GM18867 (cell line): ENCODE measurements at regions not wholly inside any gene's neighbourhood (a gene's known extent, or its start where the extent isn't known, plus 50 kb on each side); places are given as distances from the start of the nearest gene placed in this dataset.

Source experiments
- ATAC-seq: cut with Tn5 transposase; IDR thresholded peaks from one replicate; pipeline ENCODE4 v1.9.1; 2021; ENCODE audit warnings: mild to moderate bottlenecking, moderate library complexity; ENCODE audit not compliant: unreplicated experiment

DNA sequence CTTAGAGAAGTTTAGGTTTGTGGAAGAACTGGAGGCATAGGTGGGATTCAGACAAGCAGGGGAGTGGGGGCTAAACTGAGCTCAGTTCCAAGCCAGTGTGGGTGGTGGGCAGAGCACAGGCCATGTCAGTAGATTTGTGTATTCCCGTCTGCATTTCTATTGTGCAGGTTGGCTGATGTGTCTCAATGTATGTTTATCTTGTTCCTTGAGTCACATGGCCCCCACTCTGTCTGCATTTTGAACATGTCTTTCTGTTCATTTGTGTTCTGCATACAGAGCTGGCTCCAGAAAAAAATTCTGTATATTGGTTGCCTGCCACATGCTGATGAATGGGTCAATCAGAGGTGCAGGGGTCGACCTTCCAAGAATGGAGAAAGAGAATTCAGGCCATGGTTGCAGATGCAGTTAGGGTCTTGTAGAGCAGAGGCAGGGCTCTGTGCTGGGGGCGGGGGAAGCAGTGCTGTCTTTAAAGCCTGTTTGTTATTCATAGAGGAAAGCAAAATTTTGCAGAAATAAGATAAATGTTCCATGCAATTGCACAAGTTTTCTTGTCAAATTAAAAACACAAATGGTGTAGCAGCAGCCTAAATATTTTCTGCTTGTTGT is 166.7 kb downstream of the CDH26 start:
- no peak for ATAC-seq

GRCh38 chr20:60125513-60125912 is 167.3 kb downstream of the CDH26 start:
- ATAC-seq = no peak

DNA sequence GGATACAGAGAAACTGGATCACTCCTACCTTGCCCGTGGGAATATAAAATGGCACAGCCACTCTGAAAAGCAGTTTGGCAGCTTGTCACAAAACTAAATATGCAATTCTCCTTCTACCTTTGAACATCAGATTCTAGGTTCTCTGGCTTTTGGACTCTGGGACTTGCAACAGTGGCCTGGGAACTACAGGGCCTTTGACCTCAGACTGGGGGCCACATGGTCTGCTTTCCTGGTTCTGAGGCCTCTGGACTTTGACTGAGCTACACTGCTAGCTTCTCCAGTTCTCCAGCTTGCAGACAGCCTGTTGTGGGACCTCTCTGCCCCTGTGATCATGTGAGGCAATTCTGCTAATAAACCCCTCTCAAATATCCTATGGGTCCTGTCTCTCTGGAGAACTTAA is 168.8 kb downstream of the CDH26 start:
- ATAC-seq = no peak

DNA sequence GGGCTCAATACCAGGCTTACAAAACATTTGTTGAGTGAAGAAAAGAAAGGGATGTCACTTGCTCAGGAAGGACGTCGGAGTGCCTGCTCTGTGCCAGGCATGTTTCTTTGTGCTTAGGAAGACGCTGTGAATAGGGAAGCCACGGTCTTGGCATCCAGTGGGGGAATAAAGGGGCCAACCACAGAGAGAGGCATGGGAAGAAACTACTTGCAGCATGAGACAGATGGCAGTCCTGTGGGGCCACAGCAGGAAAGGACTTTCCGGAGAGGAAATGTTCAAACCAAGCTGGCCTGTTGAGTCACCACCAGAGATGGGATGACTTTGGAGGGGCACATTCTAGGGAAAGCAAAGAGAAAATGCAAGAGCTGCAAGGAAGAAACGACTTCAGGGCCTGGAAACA is 173.2 kb downstream of the CDH26 start:
- no peak for ATAC-seq

DNA sequence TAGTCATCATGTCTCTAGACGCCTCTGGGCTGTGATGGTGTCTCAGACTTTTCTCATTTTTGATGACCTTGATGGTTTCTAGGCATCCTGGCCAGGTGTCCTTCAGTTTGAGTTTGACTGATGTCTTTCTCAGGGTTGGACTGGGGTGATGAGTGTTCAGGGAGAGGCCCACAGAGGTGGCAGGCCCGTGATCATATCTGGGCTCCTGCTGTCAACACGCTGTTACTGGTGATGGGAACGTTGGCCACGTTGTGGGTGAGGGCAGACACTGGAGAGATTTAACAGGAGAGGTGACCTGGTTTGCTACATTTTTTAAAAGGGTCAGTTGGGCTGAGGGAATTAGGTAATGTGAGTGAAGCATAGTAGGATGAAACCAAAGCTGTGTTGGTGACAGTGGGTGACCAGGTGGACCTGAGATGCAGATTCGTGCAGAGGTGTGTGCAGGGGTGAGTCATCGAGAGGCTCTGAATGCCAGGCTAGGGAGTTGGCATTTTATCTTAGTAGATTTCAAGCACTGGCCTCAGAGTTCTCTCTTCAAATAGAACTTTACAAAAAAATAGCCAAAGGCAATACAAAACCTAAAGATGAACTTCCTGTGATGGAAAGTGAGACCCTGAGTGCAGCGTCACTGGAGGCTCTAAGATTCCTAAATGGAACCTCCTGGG is 174.1 kb downstream of the CDH26 start:
- ATAC-seq = no peak

- no peak for ATAC-seq
Observed at GRCh38 chr20:60132827-60133670, 174.8 kb downstream of the CDH26 start.

DNA sequence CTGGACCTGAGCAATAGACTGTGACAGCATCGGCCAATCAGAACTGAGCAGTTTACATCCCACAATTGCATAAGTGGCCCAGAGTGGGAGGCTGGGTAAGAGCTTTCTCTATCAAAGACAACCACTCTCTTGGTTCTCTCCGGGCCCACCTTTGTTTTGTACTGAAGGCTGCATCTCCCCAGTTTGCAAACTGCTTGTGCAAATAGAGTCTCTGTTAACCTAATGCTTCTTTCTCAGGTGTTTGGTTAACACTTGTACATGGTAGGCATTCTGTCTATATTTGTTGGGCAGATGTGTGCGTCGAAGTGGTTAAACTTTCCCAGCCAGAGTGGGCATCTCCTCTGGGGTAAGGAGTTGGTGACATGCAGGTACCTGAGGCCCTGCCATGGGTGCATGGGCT is 177.1 kb downstream of the CDH26 start:
- ATAC-seq = no peak

DNA sequence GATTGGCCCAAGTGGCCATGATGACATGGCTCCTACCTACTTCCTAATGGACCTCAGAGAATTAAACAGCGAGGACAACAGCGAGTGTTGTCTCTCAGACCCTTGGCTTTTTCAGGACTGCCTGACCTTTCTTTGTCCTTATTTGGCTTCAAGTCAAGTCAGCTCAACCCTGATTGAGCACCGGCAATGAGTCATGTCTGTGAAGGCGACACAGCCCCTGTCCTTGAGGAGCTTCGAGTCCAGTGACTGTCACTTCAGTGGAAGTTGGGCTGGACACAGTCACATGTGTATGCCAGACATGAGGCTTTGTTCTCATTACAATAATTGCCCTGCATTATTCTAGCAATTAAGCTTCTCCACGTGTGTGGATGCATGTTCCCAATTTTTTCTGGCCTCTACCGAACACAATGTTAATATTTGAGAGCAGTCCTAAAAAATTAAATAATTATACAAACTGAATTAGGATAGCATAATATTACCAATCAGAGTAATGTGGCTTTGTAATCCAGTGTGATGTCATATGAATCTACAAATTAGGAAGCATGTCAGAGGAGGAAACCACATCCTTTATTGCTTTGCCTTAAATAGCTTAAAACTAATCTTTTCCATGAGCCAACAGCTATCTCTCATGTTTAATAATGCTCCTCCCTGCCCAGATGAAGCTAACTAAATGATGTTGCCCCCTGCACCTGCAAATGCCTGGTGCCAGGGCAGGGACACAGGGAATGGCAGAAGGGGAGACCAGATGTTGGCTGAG is 178.6 kb downstream of the CDH26 start:
- no peak for ATAC-seq

- no peak for ATAC-seq
Observed at GRCh38 chr20:60137657-60138245, 179.5 kb downstream of the CDH26 start.

GRCh38 chr20:60138256-60139220 is 180.3 kb downstream of the CDH26 start:
- no peak for ATAC-seq

- ATAC-seq = no peak
Observed at GRCh38 chr20:60139663-60140446, 181.6 kb downstream of the CDH26 start.

- no peak for ATAC-seq
Observed at GRCh38 chr20:60142587-60142986, 184.4 kb downstream of the CDH26 start.

DNA sequence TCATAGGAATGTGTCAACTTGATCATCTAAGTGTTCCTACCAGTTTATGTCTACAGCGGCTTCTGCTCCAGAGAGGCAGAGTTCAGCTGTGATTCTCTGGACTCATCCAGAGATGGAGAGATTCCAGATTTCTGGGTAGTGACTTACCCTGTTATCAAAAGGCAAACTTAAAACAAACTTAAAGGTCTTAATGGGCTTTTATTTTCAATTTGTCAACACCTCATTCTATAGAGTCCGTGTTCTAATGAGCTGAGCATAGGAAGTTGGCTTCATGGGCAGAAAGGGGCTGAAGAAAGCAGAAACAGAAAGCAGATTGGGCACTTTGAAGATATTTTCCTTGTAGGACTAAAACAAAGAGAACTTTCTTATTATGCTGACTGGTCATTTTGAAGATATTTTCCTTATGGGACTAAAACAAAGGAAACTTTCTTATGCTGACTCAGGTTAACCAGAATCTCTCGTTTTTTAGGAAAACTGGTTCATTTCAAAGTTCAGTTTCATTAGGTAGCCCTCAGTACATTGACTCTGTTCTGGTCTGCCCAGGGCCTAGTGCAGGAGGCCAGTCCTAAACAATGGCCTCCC is 185.1 kb downstream of the CDH26 start:
- no peak for ATAC-seq

DNA sequence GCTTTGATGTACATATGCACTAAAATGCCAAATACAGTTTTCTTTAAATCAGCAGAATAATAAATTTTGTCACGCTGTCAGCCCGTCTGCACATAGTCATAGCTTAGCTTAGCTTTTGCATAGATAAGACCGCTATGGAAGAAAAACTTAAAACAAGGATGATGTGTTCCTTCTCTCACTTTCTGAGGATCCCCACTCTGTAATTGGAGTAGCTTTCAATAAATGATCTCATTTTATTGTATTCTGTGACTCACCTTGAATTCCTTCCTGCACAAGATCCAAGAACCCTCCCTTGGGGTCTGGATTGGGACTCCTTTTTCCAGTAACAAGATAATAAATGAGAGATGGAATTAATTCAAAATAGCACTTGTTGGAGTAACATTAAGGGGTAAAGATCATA is 186.2 kb downstream of the CDH26 start:
- no peak for ATAC-seq

DNA sequence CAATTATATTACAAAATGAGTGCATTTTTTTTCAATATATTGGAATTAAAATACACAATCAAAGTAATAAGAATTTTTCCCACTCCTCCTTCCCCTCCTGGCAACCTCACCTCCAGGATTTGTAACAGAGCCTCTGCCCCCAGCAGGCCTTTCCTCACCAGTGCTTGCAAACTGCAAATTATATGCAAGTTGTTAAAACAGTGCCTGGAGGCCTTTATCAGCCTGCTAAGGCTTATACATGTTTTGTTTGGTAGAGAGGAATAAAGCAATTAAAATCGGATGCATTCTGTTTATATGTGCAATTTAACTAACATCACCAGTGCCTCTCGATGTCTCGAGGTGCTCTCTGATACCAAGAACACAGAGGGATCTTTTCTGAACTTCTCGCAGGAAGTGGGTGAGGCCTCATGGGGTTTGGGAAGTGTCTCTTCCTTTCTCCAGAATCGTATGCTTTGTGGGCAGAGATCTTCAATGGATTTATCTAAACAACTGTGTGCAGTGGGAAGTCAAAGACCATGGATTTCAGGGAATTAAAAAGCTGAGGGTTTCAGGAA is 186.8 kb downstream of the CDH26 start:
- ATAC-seq = no peak

DNA sequence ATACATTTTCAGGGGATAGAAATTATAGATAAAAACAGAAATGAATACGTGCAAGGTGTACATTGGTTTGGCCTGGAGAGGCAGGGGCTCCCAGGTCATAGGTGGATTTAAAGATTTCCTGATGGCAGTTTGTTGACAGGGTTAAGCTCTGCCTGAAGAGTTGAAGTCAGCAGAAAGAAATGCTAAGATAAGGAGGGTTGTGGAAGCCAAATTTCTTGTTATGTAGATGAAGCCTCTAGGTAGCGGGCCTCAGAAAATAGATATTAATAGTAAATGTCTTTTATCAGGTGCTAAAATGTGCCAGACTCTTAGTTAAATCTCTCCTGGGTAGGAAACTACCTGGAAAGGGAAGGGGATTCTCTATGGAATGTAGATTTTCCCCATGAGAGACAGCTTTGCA is 188.8 kb downstream of the CDH26 start:
- no peak for ATAC-seq

- ATAC-seq = no peak
Observed at GRCh38 chr20:60148885-60149284, 190.7 kb downstream of the CDH26 start.

DNA sequence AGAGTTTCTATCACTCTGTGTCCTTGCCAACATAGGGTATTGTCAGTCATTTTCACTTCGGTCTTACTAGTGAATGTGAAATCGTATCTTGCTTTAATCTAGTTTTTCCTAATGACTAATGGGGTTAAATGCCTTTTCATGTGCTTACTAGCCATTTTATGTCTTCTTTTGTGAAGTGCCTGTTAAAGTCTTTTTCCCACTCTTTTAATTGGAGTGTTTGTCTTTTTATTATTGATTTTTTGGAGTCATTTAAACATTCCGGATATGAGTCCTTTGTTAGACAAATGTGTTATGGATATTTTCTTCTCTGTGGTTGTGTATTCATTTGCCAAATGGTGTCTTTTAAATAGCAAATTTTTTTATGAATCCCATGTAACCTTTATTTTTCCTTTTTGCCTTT is 194.6 kb downstream of the CDH26 start:
- ATAC-seq = no peak
